Astrocyte (in vitro differentiated cells and primary cell): ENCODE measurements at regions not wholly inside any gene's neighbourhood (a gene's known extent, or its start where the extent isn't known, plus 50 kb on each side); places are given as distances from the start of the nearest gene placed in this dataset.

Source experiments
- DNase-seq: peaks from one replicate; pipeline ENCODE4 v3.0.0-alpha.2; 2010; ENCODE audit warnings: low read depth
- FAIRE-seq: peaks from 2 replicates; lab custom pipeline; 2011; peaks lifted over from hg19 to GRCh38; lab: Jason Lieb, UNC
- H2AFZ ChIP-seq: 2 replicates; pipeline ENCODE4 v1.6.0; 2012; ENCODE audit warnings: low read depth, low read length, inconsistent platforms
- H3K27ac ChIP-seq: 2 replicates; pipeline ENCODE4 v1.5.1; 2011; ENCODE audit warnings: low read depth, low read length, inconsistent platforms
- H3K27me3 ChIP-seq: 2 replicates; pipeline ENCODE4 v1.6.0; 2011; ENCODE audit warnings: low read length, inconsistent platforms; ENCODE audit not compliant: insufficient read depth
- H3K36me3 ChIP-seq: 2 replicates; pipeline ENCODE4 v1.5.1; 2011; ENCODE audit warnings: low read length, inconsistent platforms; ENCODE audit not compliant: insufficient read depth
- H3K4me1 ChIP-seq: 2 replicates; pipeline ENCODE4 v1.5.1; 2011; ENCODE audit warnings: low read length, inconsistent platforms; ENCODE audit not compliant: insufficient read depth
- H3K4me2 ChIP-seq: 2 replicates; pipeline ENCODE4 v1.6.0; 2012; ENCODE audit warnings: low read length, inconsistent platforms
- H3K4me3 ChIP-seq: 2 replicates; pipeline ENCODE4 v1.5.1; 2011; ENCODE audit warnings: low read depth, mild to moderate bottlenecking, low read length, inconsistent platforms; ENCODE audit not compliant: insufficient read depth
- H3K79me2 ChIP-seq: 2 replicates; pipeline ENCODE4 v1.6.0; 2012; ENCODE audit warnings: mild to moderate bottlenecking, low read length, inconsistent platforms; ENCODE audit not compliant: insufficient read depth
- H3K9ac ChIP-seq: 2 replicates; pipeline ENCODE4 v1.6.0; 2012; ENCODE audit warnings: mild to moderate bottlenecking, low read length, inconsistent platforms
- H3K9me3 ChIP-seq: 2 replicates; pipeline ENCODE4 v1.5.1; 2012; ENCODE audit warnings: low read depth, mild to moderate bottlenecking, low read length, inconsistent platforms; ENCODE audit not compliant: insufficient read depth
- H4K20me1 ChIP-seq: 2 replicates; pipeline ENCODE4 v1.6.0; 2012; ENCODE audit warnings: low read length, inconsistent platforms; ENCODE audit not compliant: insufficient read depth
- H3K27ac Mint-ChIP-seq: one replicate; pipeline ENCODE4 v1.8.0; 2021; ENCODE audit warnings: mild to moderate bottlenecking, mixed read lengths; ENCODE audit not compliant: unreplicated experiment
- H3K27me3 Mint-ChIP-seq: one replicate; pipeline ENCODE4 v1.8.0; 2021; ENCODE audit warnings: low read depth, mixed read lengths; ENCODE audit not compliant: unreplicated experiment
- H3K36me3 Mint-ChIP-seq: one replicate; pipeline ENCODE4 v1.8.0; 2021; ENCODE audit warnings: low read depth, mixed read lengths; ENCODE audit not compliant: unreplicated experiment
- H3K4me1 Mint-ChIP-seq: one replicate; pipeline ENCODE4 v1.8.0; 2021; ENCODE audit warnings: low read depth, mixed read lengths; ENCODE audit not compliant: unreplicated experiment
- H3K4me3 Mint-ChIP-seq: one replicate; pipeline ENCODE4 v1.8.0; 2021; ENCODE audit warnings: mild to moderate bottlenecking, moderate library complexity, mixed read lengths; ENCODE audit not compliant: unreplicated experiment
- H3K9me3 Mint-ChIP-seq: one replicate; pipeline ENCODE4 v1.8.0; 2021; ENCODE audit warnings: mild to moderate bottlenecking, mixed read lengths; ENCODE audit not compliant: unreplicated experiment
- CTCF ChIP-seq: IDR thresholded peaks from 2 replicates; pipeline ENCODE4 v1.5.1; 2011; ENCODE audit warnings: low read depth, mild to moderate bottlenecking, inconsistent platforms, low read length, moderate library complexity; ENCODE audit not compliant: insufficient read depth
- EZH2 ChIP-seq: IDR thresholded peaks from 2 replicates; pipeline ENCODE4 v1.6.1; 2012; ENCODE audit warnings: mild to moderate bottlenecking, low read length, inconsistent platforms; ENCODE audit not compliant: insufficient read depth

GRCh38 chr2:59307196-59307595 is 1066.1 kb upstream of the FANCL start:
- no peaks in the 10 kb centered on the region for H3K27me3 Mint-ChIP-seq
- no peaks in the 10 kb centered on the region for H3K4me1 ChIP-seq
- no peak overlapping the region for H3K4me3 Mint-ChIP-seq
- H3K4me3 ChIP-seq, result no peak overlapping the region
- no peak overlapping the region for H3K9ac ChIP-seq
- H3K9me3 Mint-ChIP-seq, result no peaks in the 10 kb centered on the region
- DNase-seq (no peak), FAIRE-seq (no peak)
- H4K20me1 ChIP-seq, result no peaks in the 10 kb centered on the region
- H3K27me3 ChIP-seq, result no peaks in the 10 kb centered on the region
- H3K4me2 ChIP-seq, result no peak overlapping the region
- no peak overlapping the region for H3K27ac ChIP-seq
- no peaks in the 10 kb centered on the region for H3K9me3 ChIP-seq
- H3K27ac Mint-ChIP-seq, result no peak overlapping the region
- no peaks in the 10 kb centered on the region for H3K79me2 ChIP-seq
- TF ChIP-seq EZH2, result no peak
- TF ChIP-seq CTCF, result no peak
- H2AFZ ChIP-seq, result no peak overlapping the region
- no peaks in the 10 kb centered on the region for H3K36me3 Mint-ChIP-seq
- no peaks in the 10 kb centered on the region for H3K4me1 Mint-ChIP-seq
- no peaks in the 10 kb centered on the region for H3K36me3 ChIP-seq

- no peaks in the 10 kb centered on the region for H3K4me1 Mint-ChIP-seq
- no peak for TF ChIP-seq CTCF
- TF ChIP-seq EZH2, result no peak
- DNase-seq, result no peak
- no peak overlapping the region for H3K4me2 ChIP-seq
- H3K4me3 ChIP-seq, result no peak overlapping the region
- H3K27me3 Mint-ChIP-seq, result peaks cover under 1% of the 10 kb centered on the region
- H4K20me1 ChIP-seq, result no peaks in the 10 kb centered on the region
- H3K4me3 Mint-ChIP-seq, result no peak overlapping the region
- H3K9me3 Mint-ChIP-seq, result no peaks in the 10 kb centered on the region
- no peaks in the 10 kb centered on the region for H3K36me3 Mint-ChIP-seq
- H3K4me1 ChIP-seq, result no peaks in the 10 kb centered on the region
- no peak overlapping the region for H2AFZ ChIP-seq
- FAIRE-seq, result no peak
- H3K27ac ChIP-seq, result no peak overlapping the region
- H3K27ac Mint-ChIP-seq, result no peak overlapping the region
- no peak overlapping the region for H3K9ac ChIP-seq
- no peaks in the 10 kb centered on the region for H3K79me2 ChIP-seq
- H3K9me3 ChIP-seq, result no peaks in the 10 kb centered on the region
- H3K27me3 ChIP-seq, result no peaks in the 10 kb centered on the region
- no peaks in the 10 kb centered on the region for H3K36me3 ChIP-seq
Observed at GRCh38 chr2:59303272-59303671, 1062.1 kb upstream of the FANCL start.

GRCh38 chr2:59302683-59303082 is 1061.6 kb upstream of the FANCL start:
- Histone ChIP-seq H3K27ac (no peak overlapping the region), H3K27me3 (no peaks in the 10 kb centered on the region), H3K79me2 (no peaks in the 10 kb centered on the region), H3K36me3 (no peaks in the 10 kb centered on the region), H3K9me3 (no peaks in the 10 kb centered on the region), H2AFZ (no peak overlapping the region), H3K4me2 (no peak overlapping the region), H3K4me3 (no peak overlapping the region), H3K9ac (no peak overlapping the region), H3K4me1 (no peaks in the 10 kb centered on the region), H4K20me1 (no peaks in the 10 kb centered on the region)
- no peak overlapping the region for H3K4me3 Mint-ChIP-seq
- no peaks in the 10 kb centered on the region for H3K9me3 Mint-ChIP-seq
- H3K27ac Mint-ChIP-seq, result no peak overlapping the region
- DNase-seq (no peak), FAIRE-seq (no peak)
- peaks cover 4% of the 10 kb centered on the region for H3K27me3 Mint-ChIP-seq
- TF ChIP-seq CTCF, result no peak
- TF ChIP-seq EZH2, result no peak
- no peaks in the 10 kb centered on the region for H3K36me3 Mint-ChIP-seq
- H3K4me1 Mint-ChIP-seq, result no peaks in the 10 kb centered on the region
